HG03432 (cell line): ENCODE measurements at regions not wholly inside any gene's neighbourhood (a gene's known extent, or its start where the extent isn't known, plus 50 kb on each side); places are given as distances from the start of the nearest gene placed in this dataset.

Experiments
- ATAC-seq: cut with Tn5 transposase; IDR thresholded peaks from one replicate; pipeline ENCODE4 v1.9.1; 2021; ENCODE audit warnings: mild to moderate bottlenecking, moderate library complexity; ENCODE audit not compliant: unreplicated experiment

- no peak for ATAC-seq
These were observed 93.4 kb downstream of the ABHD5 start for GRCh38 chr3:43783987-43784639.

GRCh38 chr3:43784640-43785011, 93.9 kb downstream of the ABHD5 start:
- no peak for ATAC-seq

- no peak for ATAC-seq
These were observed 94.8 kb downstream of the ABHD5 start for GRCh38 chr3:43785551-43785950.

DNA sequence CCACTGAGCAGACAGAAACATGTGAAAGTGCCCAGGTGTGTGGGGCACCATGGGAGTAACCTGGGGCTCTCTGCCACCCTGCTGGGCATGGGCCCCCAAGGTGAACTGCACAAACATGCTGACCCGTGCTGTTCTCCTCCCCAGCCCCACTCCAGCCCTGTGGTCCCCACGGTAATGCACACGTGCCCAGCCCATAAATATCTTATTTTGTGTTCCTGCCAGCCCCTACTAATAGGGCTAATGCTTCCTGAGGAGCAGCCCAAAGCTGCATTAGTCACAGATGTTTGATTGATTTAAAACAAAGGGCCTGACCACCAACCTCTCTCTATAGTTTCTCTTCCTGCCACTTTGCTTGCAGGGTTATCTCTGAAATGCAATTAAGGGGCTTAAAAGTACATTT, 95.4 kb downstream of the ABHD5 start:
- no peak for ATAC-seq

DNA sequence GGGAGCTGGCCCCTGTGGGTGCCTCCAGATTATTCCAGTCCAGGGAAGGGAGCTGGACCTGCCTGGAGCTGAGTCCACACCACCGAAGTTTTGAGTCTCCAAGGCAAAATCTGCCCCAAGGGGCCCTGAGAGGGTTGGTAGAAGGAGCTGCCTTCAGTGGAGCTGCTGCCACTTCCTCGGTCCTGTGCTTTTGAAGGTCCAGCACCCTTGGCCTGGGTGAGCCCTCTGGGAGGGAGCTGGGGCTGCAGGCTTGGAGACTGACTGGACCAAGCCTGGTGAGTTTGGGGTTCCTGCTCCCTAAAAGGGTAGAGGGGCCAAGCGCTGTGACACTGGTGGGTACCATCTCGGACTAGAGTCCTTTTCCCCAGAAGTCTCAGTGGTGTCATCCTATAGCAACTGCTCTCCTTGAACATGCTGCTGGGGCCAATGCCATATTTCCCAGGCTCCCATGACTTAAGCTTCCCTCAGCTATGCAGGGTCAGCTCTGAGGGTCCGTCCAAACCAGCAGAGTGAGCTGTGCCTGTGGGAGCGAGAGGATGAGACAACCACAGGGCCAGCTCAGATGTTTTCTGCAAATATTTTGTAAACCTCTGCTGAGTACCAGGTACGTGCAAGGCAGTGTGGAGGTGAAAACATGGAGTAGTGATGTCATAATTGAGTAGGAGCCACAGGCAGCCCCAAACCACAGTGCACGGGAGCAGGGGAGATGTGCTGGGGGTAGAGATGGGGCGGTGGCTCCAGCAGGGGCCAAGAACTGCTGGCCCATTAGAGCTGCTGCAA, 96.0 kb downstream of the ABHD5 start:
- no peak for ATAC-seq

- no peak for ATAC-seq
These were observed 96.6 kb downstream of the ABHD5 start for GRCh38 chr3:43787330-43787729.

- ATAC-seq: no peak
These were observed 98.3 kb downstream of the ABHD5 start for GRCh38 chr3:43789028-43789427.

- ATAC-seq: no peak
These were observed 99.3 kb downstream of the ABHD5 start for GRCh38 chr3:43790060-43790459.

DNA sequence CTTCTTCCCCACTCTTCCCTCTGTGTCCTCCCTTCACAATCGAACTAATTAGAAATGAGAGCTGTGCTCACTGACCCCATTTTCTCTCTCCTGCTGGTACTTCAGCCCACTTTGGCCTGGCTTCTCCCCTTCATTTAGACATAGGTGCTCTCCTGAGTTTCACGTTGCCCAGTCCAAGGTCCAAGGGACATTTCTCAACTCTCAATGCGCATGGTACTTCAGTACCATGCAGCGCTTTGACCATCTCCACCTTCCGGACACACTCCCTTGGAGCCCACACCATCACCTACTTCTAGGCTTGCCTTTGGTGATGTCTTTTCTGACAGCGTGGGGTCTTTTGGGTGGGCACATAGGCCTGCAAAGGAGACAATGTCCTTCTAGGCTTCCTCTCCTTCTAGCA, 99.7 kb downstream of the ABHD5 start:
- no peak for ATAC-seq

DNA sequence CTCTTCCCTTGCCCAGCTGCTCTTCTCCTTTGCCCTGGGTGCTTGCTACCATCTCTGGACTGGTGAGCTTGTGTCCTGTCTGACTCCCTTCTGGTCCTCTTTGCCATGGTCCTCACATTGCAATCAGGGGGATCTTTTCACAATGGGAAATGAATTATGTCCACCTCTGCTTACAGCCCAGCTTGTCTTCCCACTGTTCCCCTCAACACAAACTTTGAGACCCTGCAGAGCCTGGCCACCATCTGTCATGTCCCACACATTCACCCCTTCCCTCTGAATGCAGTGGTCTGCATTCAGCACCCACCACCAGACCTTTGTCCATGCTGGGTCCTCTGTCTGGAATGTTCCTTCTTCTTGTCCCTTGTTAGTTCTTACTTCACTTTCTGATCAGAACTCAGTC, 100.5 kb downstream of the ABHD5 start:
- no peak for ATAC-seq

- no peak for ATAC-seq
These were observed 102.2 kb downstream of the ABHD5 start for GRCh38 chr3:43792904-43793303.

DNA sequence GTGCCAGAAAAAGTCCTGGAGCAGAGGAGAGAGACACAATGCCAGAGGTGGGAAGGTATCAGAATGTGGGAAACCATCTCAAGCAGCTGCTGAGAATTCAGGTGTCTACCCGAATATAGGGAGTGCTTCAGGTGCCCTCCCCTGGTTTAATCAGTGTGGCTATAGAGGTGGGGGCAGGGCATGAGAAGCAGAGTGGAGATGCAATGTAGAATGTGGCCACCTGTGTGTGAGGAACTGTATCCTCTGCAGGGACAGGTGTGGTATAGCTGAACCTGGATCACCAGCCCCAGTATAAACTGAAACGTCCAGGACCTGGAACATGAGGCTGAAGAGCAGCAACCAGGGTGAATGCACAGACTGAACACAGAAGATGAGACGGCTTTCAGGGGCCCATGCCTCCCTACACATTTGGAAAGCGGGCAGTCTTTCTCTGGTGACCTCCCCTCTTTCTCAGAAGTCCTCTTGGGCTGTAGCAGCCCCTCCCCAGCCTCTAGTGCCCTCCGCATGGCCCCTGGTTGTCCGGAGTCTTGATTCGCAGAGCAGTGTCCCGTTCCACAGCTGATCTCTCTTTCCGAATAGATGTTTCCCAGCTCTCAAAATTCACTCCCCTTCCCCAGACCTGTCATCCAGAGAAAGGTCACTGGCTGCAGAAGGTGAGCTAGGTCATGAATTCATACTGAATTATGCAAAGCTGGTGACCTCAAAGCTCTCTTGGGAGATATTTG, 103.1 kb downstream of the ABHD5 start:
- ATAC-seq: no peak

DNA sequence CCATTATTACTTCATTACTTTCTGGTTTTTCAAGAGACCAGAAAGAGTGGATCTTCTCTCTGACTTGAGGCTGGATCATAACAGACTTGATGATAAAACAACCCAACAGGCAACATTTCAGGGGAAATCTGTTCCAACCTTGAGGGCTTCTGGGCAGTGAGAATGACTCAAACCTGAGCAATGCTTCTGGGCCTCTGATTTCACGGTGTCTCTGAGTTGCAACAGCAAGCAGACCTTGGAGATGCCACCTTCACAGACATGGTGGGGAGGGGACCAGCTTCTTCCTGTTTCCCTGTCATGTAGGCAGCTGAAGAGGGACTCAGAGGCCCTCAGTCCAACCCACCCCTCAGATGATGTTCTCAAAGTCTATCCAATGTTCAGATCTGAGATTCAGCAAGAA, 104.0 kb downstream of the ABHD5 start:
- ATAC-seq: no peak

DNA sequence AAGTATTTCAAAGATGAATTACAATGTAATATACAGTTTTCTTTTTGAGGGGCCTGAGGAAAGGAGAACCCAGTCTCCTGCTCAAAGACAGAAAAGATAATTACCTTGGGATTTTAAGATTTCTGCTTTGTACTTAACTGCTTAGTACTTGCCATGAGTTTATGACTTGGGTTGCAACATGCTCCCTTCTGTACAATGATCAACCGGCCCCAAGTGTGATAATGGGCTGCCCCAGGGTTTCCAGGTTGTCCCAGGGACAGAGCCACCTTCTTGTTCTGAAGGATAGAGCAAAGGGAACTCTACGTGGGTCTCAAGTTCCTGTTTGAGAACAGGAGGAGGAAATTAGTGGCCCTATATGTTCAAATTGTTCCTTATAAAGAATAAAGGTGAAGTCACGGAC, 104.8 kb downstream of the ABHD5 start:
- no peak for ATAC-seq

DNA sequence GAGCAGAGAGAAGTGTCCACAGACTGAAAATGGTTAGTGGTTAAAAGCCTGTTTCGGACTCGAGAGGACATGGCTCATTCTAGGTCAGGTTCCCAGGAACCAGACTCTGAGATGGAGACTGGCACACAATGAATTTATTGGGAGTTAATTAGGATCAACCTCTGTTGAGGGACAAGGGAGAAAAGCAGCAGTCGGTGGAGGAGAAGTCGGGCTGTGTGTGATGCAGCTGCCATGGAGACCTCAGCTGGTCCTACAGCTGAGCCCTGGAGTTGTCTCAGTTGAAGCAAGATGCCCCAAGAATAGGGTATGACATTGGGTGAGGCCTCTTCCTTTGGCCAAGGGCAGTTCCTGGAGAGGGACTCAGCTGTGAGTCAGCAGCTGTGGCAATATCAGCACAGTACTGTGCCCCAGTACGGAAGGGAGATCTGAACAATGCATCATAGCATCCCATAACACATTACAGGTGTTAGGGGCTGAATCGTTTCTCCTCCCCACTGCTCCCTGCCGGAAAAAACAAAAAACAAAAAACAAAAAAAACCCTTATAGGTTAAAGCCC, 105.4 kb downstream of the ABHD5 start:
- no peak for ATAC-seq

DNA sequence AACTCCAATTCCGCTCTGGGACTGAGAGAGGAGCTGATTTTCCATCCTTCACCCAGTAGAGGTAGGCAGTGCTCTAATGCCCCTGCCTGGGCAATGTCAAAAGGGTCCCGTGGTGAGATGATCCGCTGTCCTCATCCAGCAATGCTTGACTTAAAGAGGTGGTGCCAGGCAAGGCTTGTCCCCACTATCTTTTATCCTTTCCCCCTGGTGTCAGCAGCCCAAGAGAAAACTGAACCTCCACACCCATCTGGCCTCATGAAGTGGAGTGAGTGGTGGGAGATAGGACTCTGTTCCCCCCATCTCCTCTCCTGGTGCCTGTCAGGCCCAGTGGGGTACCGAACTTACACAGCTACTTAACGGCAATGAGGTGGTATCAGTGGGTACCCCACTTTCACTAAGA, 107.1 kb downstream of the ABHD5 start:
- no peak for ATAC-seq

- no peak for ATAC-seq
These were observed 120.1 kb downstream of the ABHD5 start for GRCh38 chr3:43810797-43811196.

DNA sequence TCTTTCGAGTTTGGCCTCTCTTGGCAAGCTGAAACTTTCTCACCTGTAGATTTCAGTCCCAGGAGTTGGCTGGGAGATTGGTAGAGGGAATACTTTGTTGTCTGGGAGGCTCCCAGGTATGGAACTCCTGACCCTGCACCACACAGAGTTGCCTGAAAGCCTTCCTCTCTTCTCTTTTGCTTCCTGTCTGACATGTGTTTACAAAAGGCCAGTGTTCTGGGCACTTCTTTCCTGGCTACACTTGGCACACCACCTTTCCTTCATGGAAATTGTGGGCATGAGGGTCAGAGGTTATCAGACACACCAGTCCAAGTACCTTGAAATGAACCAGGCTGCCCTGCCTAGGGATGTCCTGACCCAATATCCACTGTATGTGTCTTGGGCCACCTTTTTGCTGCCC, 123.7 kb downstream of the ABHD5 start:
- ATAC-seq: no peak

DNA sequence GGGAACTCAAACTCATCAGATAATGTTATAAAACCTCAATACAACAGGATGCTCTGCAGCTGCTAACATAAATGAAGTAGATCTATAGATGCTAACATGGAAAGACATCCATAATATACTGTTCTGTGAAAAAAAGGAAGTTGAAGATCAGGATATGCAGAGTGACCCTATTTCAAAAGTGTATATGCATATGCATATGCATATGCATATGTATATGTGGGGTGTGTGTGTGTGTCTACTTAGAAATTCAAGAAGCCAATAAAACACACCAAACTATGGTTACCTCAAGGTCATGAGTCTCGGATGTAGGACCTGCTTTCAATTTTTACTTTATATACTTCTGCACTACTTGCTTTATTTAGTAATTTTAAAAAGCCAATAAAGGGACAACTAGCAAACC, 125.6 kb downstream of the ABHD5 start:
- ATAC-seq: no peak

- no peak for ATAC-seq
These were observed 126.3 kb downstream of the ABHD5 start for GRCh38 chr3:43817064-43817463.

DNA sequence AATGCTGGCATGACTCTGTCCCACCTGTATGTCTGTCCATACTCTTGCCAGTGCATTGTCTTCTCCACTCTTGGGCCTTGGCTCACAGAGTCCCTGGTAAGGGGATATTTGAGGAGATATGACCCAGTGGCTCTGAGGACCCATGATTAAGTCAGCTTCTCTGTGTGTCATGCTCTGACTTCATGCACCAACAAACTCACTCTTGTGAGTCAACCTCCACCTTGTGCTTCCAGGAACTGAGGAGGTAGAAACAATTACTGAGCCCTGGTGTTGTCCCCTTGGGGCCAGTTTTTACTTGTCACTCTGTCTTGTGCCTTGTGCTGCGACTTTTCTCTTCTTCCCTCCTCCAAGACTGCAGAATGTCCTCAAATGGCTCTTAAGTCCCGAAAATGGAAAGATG, 127.1 kb downstream of the ABHD5 start:
- peak; percentile 46 for ATAC-seq

DNA sequence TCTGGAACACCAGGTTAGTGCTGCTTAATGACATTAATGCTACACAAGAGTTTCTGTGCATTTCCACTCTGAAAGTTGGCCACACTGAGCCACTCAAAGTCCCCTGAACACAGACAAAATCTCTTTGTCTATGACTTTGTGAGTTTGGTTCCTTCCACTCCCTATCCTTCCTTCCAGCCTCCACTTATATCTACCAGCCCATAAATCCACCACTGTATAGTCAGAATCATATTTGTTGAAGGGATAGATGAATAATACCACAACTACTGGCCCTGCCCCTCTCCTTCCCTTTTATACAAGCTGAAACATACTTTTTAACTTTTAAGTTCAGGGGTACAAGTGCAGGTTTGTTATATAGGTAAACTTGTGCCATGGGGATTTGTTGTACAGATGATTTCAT, 127.5 kb downstream of the ABHD5 start:
- no peak for ATAC-seq
